WTC11 (cell line): ENCODE measurements at regions not wholly inside any gene's neighbourhood (a gene's known extent, or its start where the extent isn't known, plus 50 kb on each side); places are given as distances from the start of the nearest gene placed in this dataset.

Source experiments
- NR1H2 ChIP-seq: sonication (generic); formaldehyde crosslinking; IDR thresholded peaks from 2 replicates; pipeline ENCODE4 v1.9.0; 2021; ENCODE audit warnings: mild to moderate bottlenecking, moderate library complexity, missing genetic modification reagents
- ZBTB21 ChIP-seq: sonication (generic); formaldehyde crosslinking; IDR thresholded peaks from 2 replicates; pipeline ENCODE4 v1.8.1; 2023; ENCODE audit warnings: mild to moderate bottlenecking, missing genetic modification reagents, borderline replicate concordance
- ZNF232 ChIP-seq: sonication (generic); formaldehyde crosslinking; IDR thresholded peaks from 2 replicates; pipeline ENCODE4 v1.8.0; 2022; ENCODE audit warnings: mild to moderate bottlenecking, missing genetic modification reagents
- TF ChIP-seq, protein P1 (sequence below): fragments of 200-600 bp; IDR thresholded peaks from 2 replicates; pipeline ENCODE4 v1.8.0; 2022; ENCODE audit warnings: antibody characterized with exemption
- TF ChIP-seq, protein P2 (sequence below): fragments of 250-450 bp; sonication (Bioruptor Pico); IDR thresholded peaks from 2 replicates; pipeline ENCODE4 v1.9.0; 2021; ENCODE audit warnings: mild to moderate bottlenecking

DNA sequence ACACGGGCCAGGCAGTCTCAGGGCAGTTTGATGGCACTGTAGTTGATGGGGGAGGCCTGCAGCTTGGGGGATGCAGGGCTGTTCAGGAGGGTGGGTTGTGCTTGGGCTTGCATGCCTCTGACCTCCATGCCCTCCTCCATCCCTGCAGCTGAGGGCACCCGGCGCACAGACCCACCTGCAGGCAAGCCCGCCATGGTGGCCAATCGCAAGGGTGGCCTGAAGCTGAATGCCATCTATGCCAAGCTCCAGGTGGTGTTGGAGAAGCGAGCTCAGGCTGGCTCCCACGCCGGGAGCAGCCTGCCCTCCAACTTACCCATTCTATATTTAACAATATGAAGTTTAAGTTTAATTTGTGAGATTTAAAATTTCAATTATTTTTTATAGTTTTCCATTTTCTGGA is 228.7 kb upstream of the DPH6 start:
- TF ChIP-seq, protein P1, sequence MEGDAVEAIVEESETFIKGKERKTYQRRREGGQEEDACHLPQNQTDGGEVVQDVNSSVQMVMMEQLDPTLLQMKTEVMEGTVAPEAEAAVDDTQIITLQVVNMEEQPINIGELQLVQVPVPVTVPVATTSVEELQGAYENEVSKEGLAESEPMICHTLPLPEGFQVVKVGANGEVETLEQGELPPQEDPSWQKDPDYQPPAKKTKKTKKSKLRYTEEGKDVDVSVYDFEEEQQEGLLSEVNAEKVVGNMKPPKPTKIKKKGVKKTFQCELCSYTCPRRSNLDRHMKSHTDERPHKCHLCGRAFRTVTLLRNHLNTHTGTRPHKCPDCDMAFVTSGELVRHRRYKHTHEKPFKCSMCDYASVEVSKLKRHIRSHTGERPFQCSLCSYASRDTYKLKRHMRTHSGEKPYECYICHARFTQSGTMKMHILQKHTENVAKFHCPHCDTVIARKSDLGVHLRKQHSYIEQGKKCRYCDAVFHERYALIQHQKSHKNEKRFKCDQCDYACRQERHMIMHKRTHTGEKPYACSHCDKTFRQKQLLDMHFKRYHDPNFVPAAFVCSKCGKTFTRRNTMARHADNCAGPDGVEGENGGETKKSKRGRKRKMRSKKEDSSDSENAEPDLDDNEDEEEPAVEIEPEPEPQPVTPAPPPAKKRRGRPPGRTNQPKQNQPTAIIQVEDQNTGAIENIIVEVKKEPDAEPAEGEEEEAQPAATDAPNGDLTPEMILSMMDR: no peak
- no peak for TF ChIP-seq NR1H2 (CRISPR knock-in tag)
- no peak for TF ChIP-seq ZBTB21 (CRISPR knock-in tag)
- TF ChIP-seq, protein P2, sequence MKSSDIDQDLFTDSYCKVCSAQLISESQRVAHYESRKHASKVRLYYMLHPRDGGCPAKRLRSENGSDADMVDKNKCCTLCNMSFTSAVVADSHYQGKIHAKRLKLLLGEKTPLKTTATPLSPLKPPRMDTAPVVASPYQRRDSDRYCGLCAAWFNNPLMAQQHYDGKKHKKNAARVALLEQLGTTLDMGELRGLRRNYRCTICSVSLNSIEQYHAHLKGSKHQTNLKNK (CRISPR knock-in tag): no peak
- no peak for TF ChIP-seq ZNF232 (CRISPR knock-in tag)
